ENCODE measurements at regions not wholly inside any gene's neighbourhood (a gene's known extent, or its start where the extent isn't known, plus 50 kb on each side); places are given as distances from the start of the nearest gene placed in this dataset.

GRCh38 chr15:89026167-89026566 lies 62.1 kb upstream of the ABHD2 start:
- H3K9me3 ChIP-seq (ENCODE audit: control insufficient read depth, insufficient read depth, low read depth, low read length): no peaks in the 10 kb centered on the region
- CTCF ChIA-PET: no interaction called here
- POLR2A ChIA-PET: no interaction called here
- no peaks in the 10 kb centered on the region for H3K36me3 ChIP-seq (ENCODE audit: control insufficient read depth in 2 of 2, insufficient read depth in 1 of 2, low read length in 2 of 2)
- no peak overlapping the region for H3K27ac ChIP-seq (ENCODE audit: extremely low read depth, low read depth, low read length)
- no peak overlapping the region for H3K4me3 ChIP-seq (ENCODE audit: low read depth, low read length)
- no peaks in the 10 kb centered on the region for H3K4me1 ChIP-seq (ENCODE audit: control insufficient read depth, insufficient read depth, low read length)
- no peak for TF ChIP-seq ZFP37 (tag by site-specific recombination; IDR thresholded peaks at IDR 0.05)

GRCh38 chr15:89028036-89028435 lies 60.2 kb upstream of the ABHD2 start:
- Histone ChIP-seq H3K27ac (ENCODE audit: extremely low read depth, low read depth, low read length) (no peak overlapping the region), H3K4me3 (ENCODE audit: low read depth, low read length) (no peak overlapping the region), H3K4me1 (ENCODE audit: control insufficient read depth, insufficient read depth, low read length) (no peaks in the 10 kb centered on the region), H3K9me3 (ENCODE audit: control insufficient read depth, insufficient read depth, low read depth, low read length) (no peaks in the 10 kb centered on the region), H3K36me3 (ENCODE audit: control insufficient read depth in 2 of 2, insufficient read depth in 1 of 2, low read length in 2 of 2) (no peaks in the 10 kb centered on the region)
- CTCF ChIA-PET: interaction anchor here (1.3 to 2.0 kb wide), 4 partner anchors 30 to 151 kb away, joined by 3 to 9 read pairs (median 4); no protein-coding TSS in a partner anchor
- no peak for TF ChIP-seq PRDM4 (tag by site-specific recombination; IDR thresholded peaks at IDR 0.05)
- TF ChIP-seq ZNF214 (tag by site-specific recombination; IDR thresholded peaks at IDR 0.05; ENCODE audit: borderline replicate concordance): no peak
- TF ChIP-seq MEIS1 (CRISPR knock-in tag; IDR thresholded peaks at IDR 0.05; ENCODE audit: borderline replicate concordance): no peak
- no peak for TF ChIP-seq ZNF155 (tag by site-specific recombination; IDR thresholded peaks at IDR 0.05)
- no peak for TF ChIP-seq ZNF362 (tag by site-specific recombination; IDR thresholded peaks at IDR 0.05)
- no peak for TF ChIP-seq ZNF146 (tag by site-specific recombination; IDR thresholded peaks at IDR 0.05)
- no peak for TF ChIP-seq ZNF558 (tag by site-specific recombination; IDR thresholded peaks at IDR 0.05)
- no peak for TF ChIP-seq ZNF174 (tag by site-specific recombination; IDR thresholded peaks at IDR 0.05)
- POLR2A ChIA-PET: no interaction called here

- H3K36me3 ChIP-seq (ENCODE audit: control insufficient read depth in 2 of 2, insufficient read depth in 1 of 2, low read length in 2 of 2): no peaks in the 10 kb centered on the region
- no peaks in the 10 kb centered on the region for H3K4me1 ChIP-seq (ENCODE audit: control insufficient read depth, insufficient read depth, low read length)
- H3K9me3 ChIP-seq (ENCODE audit: control insufficient read depth, insufficient read depth, low read depth, low read length): no peaks in the 10 kb centered on the region
- POLR2A ChIA-PET: no interaction called here
- no peak overlapping the region for H3K4me3 ChIP-seq (ENCODE audit: low read depth, low read length)
- no peak overlapping the region for H3K27ac ChIP-seq (ENCODE audit: extremely low read depth, low read depth, low read length)
- CTCF ChIA-PET: interaction anchor here (0.6 to 1.7 kb wide), 5 partner anchors 27 to 152 kb away, joined by 3 to 5 read pairs (median 4); no protein-coding TSS in a partner anchor
- TF ChIP-seq SCRT1 (tag by site-specific recombination; IDR thresholded peaks at IDR 0.05; ENCODE audit: borderline replicate concordance) (no peak), ZFP69B (tag by site-specific recombination; IDR thresholded peaks at IDR 0.05) (no peak), ZNF184 (tag by site-specific recombination; IDR thresholded peaks at IDR 0.05) (no peak), MYNN (tag by site-specific recombination; IDR thresholded peaks at IDR 0.05; ENCODE audit: borderline replicate concordance) (no peak), PRDM4 (tag by site-specific recombination; IDR thresholded peaks at IDR 0.05) (no peak), PRDM1 (tag by site-specific recombination; IDR thresholded peaks at IDR 0.05) (no peak), ZNF221 (tag by site-specific recombination; IDR thresholded peaks at IDR 0.05; ENCODE audit: borderline replicate concordance) (no peak), ZNF768 (tag by site-specific recombination; IDR thresholded peaks at IDR 0.05) (no peak), ZSCAN30 (tag by site-specific recombination; IDR thresholded peaks at IDR 0.05) (no peak), ZBTB44 (tag by site-specific recombination; IDR thresholded peaks at IDR 0.05) (no peak)
- TF ChIP-seq, protein P1, sequence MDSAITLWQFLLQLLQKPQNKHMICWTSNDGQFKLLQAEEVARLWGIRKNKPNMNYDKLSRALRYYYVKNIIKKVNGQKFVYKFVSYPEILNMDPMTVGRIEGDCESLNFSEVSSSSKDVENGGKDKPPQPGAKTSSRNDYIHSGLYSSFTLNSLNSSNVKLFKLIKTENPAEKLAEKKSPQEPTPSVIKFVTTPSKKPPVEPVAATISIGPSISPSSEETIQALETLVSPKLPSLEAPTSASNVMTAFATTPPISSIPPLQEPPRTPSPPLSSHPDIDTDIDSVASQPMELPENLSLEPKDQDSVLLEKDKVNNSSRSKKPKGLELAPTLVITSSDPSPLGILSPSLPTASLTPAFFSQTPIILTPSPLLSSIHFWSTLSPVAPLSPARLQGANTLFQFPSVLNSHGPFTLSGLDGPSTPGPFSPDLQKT (IDR thresholded peaks at IDR 0.05; ENCODE audit: borderline replicate concordance, low read depth, low read length): no peak
- TF ChIP-seq, protein P2, sequence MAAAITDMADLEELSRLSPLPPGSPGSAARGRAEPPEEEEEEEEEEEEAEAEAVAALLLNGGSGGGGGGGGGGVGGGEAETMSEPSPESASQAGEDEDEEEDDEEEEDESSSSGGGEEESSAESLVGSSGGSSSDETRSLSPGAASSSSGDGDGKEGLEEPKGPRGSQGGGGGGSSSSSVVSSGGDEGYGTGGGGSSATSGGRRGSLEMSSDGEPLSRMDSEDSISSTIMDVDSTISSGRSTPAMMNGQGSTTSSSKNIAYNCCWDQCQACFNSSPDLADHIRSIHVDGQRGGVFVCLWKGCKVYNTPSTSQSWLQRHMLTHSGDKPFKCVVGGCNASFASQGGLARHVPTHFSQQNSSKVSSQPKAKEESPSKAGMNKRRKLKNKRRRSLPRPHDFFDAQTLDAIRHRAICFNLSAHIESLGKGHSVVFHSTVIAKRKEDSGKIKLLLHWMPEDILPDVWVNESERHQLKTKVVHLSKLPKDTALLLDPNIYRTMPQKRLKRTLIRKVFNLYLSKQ (tag by site-specific recombination; IDR thresholded peaks at IDR 0.05; ENCODE audit: borderline replicate concordance): no peak
These were observed 57.9 kb upstream of the ABHD2 start for GRCh38 chr15:89030311-89030710.

All from HEK293 (cell line).